ENCODE measurements at regions not wholly inside any gene's neighbourhood (a gene's known extent, or its start where the extent isn't known, plus 50 kb on each side); places are given as distances from the start of the nearest gene placed in this dataset.

DNA sequence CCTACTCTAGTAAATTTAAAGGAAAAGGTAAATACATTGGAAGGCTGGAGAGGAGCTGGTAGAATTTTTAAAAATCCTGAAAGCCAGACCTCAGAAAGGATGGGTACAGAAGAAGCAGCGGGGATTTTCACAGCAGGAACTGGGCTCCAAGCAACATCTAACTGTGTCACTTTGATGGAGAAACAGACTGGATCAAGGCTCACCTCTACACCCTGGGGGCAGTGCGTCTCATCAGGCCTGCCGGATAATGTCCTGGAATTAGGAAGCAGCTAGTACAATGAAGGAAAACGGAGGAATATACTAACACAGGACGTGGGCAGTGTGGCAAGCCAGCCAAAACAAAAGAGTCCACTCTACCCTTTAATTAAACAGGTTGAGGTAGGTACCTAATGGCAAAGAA is 463.6 kb downstream of the TAF11L14 start:
- Histone ChIP-seq H3K4me3 (no peak overlapping the region), H3K4me1 (no peaks in the 10 kb centered on the region), H3K36me3 (ENCODE audit: low read depth, missing control alignments) (no peaks in the 10 kb centered on the region), H3K27ac (no peak overlapping the region), H3K27me3 (no peaks in the 10 kb centered on the region), H3K9me3 (no peaks in the 10 kb centered on the region)
- 75 to 78% methylated on average over 5 of the region's 5 CpGs for WGBS, 2 donors
- TF ChIP-seq, protein P1, sequence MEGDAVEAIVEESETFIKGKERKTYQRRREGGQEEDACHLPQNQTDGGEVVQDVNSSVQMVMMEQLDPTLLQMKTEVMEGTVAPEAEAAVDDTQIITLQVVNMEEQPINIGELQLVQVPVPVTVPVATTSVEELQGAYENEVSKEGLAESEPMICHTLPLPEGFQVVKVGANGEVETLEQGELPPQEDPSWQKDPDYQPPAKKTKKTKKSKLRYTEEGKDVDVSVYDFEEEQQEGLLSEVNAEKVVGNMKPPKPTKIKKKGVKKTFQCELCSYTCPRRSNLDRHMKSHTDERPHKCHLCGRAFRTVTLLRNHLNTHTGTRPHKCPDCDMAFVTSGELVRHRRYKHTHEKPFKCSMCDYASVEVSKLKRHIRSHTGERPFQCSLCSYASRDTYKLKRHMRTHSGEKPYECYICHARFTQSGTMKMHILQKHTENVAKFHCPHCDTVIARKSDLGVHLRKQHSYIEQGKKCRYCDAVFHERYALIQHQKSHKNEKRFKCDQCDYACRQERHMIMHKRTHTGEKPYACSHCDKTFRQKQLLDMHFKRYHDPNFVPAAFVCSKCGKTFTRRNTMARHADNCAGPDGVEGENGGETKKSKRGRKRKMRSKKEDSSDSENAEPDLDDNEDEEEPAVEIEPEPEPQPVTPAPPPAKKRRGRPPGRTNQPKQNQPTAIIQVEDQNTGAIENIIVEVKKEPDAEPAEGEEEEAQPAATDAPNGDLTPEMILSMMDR (IDR thresholded peaks at IDR 0.05) = no peak
- no peak for TF ChIP-seq POLR2A (IDR thresholded peaks at IDR 0.05)
- intact Hi-C loops (cut with DNase I; ENCODE audit: low total_unique reads) = no loop called here
- no peak for DNase-seq

DNA sequence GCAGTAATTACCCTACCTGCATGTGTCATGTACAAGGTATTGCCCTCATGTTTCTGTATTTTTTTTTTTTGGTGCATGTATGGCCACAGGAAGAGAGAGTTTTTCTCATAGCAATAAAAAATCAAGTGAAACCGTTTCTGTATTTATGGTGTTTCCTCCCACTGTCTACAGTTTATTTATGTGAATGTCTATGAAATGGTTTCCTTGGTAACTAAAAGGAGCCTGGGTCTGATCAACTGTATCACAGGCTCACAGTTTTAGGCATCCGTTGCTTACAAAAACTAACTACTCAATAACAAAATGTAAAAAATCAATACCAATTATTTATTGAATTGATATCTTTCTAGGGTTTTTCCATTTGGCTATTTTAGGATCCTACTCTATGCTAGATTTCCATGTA is 464.4 kb downstream of the TAF11L14 start:
- no peaks in the 10 kb centered on the region for H3K36me3 ChIP-seq (ENCODE audit: low read depth, missing control alignments)
- H3K27me3 ChIP-seq = no peaks in the 10 kb centered on the region
- H3K27ac ChIP-seq = no peak overlapping the region
- 34 to 41% methylated on average over 2 of the region's 2 CpGs for WGBS, 2 donors
- intact Hi-C loops (cut with DNase I; ENCODE audit: low total_unique reads) = no loop called here
- no peak for TF ChIP-seq POLR2A (IDR thresholded peaks at IDR 0.05)
- TF ChIP-seq, protein P1 (IDR thresholded peaks at IDR 0.05) = no peak
- H3K4me3 ChIP-seq = no peak overlapping the region
- H3K9me3 ChIP-seq = no peaks in the 10 kb centered on the region
- H3K4me1 ChIP-seq = no peaks in the 10 kb centered on the region
- no peak for DNase-seq

DNA sequence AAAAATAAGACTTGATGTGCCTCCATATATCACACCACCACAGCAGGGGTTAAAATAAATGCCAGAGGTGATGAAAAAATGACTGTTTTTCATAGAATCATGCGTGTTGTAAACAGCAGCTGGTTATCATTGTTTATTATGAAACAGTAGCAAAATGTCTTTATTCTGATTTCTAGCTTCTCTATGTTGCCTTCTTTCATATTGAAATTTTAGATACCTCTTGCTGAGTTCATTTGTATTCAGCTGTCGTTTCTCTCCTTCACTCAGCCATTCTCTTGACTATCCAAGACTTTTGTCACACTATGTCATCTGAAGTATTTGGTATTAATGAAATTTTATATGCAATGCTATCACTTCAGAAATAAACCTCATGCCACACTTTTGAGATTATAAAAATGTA is 465.0 kb downstream of the TAF11L14 start:
- Histone ChIP-seq H3K4me3 (no peak overlapping the region), H3K9me3 (no peaks in the 10 kb centered on the region), H3K4me1 (no peaks in the 10 kb centered on the region), H3K27ac (no peak overlapping the region), H3K36me3 (ENCODE audit: low read depth, missing control alignments) (no peaks in the 10 kb centered on the region), H3K27me3 (no peaks in the 10 kb centered on the region)
- no peak for DNase-seq
- TF ChIP-seq POLR2A (IDR thresholded peaks at IDR 0.05) = no peak
- TF ChIP-seq, protein P1 (IDR thresholded peaks at IDR 0.05) = no peak
- intact Hi-C loops (cut with DNase I; ENCODE audit: low total_unique reads) = no loop called here
- WGBS, 2 donors = 44 to 46% methylated on average over 2 of the region's 2 CpGs

DNA sequence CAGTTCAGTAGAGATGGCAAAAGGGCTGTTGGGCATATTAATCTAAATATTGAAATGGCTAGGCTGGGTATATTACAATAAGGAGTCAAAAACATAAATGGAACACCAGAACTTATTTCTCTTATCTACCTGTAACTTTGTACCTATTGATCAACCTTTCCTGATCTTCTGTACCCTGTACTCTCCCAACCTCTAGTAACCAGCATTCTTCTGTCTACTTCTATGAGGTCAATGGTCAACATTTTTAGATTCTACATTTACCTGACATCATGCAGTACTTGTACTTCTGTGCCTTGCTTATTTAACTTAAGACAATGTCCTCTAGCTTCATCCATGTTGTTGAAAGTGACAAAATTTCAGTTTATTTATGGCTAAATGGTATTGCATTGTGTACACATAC is 467.3 kb downstream of the TAF11L14 start:
- Histone ChIP-seq H3K27ac (no peak overlapping the region), H3K9me3 (no peaks in the 10 kb centered on the region), H3K27me3 (no peaks in the 10 kb centered on the region), H3K4me1 (no peaks in the 10 kb centered on the region), H3K36me3 (ENCODE audit: low read depth, missing control alignments) (no peaks in the 10 kb centered on the region), H3K4me3 (no peak overlapping the region)
- no peak for TF ChIP-seq POLR2A (IDR thresholded peaks at IDR 0.05)
- TF ChIP-seq, protein P1 (IDR thresholded peaks at IDR 0.05) = no peak
- no peak for DNase-seq
- intact Hi-C loops (cut with DNase I; ENCODE audit: low total_unique reads) = no loop called here

DNA sequence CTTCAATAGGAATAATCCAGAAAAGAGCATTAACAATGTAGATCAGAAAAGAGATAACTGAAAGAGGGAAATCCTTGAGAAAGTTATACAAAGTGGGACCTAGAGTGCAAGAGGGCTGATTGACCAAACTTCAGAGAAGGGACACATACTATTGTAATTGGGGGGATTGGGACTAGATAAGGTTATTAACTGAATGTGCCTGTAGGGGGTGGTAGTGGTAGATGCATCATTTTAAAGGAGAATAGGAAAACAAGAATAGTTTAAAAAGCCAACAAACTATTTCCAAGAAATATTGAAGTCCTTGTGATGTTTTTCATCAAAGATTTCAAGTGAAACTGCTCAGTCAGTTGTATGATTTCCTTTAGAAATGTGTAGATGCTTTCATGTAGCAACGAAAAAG is 468.5 kb downstream of the TAF11L14 start:
- intact Hi-C loops (cut with DNase I; ENCODE audit: low total_unique reads) = no loop called here
- no peak for DNase-seq
- H3K27me3 ChIP-seq = no peaks in the 10 kb centered on the region
- TF ChIP-seq, protein P1 (IDR thresholded peaks at IDR 0.05) = no peak
- TF ChIP-seq POLR2A (IDR thresholded peaks at IDR 0.05) = no peak
- no peaks in the 10 kb centered on the region for H3K36me3 ChIP-seq (ENCODE audit: low read depth, missing control alignments)
- no peaks in the 10 kb centered on the region for H3K4me1 ChIP-seq
- H3K4me3 ChIP-seq = no peak overlapping the region
- H3K27ac ChIP-seq = no peak overlapping the region
- H3K9me3 ChIP-seq = no peaks in the 10 kb centered on the region
- WGBS, 2 donors = 62 to 71% methylated on average over 1 of the region's 1 CpG
